SK-N-SH (cell line): ENCODE measurements at regions not wholly inside any gene's neighbourhood (a gene's known extent, or its start where the extent isn't known, plus 50 kb on each side); places are given as distances from the start of the nearest gene placed in this dataset.

Experiments
- CTCF ChIA-PET: fragments of 300-600, 350-600 bp; formaldehyde crosslinking; extraction: SDS; loops from one replicate; lab custom pipeline; 2021; lab: Yijun Ruan, JAX
- POLR2A ChIA-PET: fragments of 350-600 bp; sonication (Branson Sonifier 250); formaldehyde crosslinking; extraction: SDS; loops from one replicate; lab custom pipeline; 2020; ENCODE audit warnings: antibody characterized with exemption, inconsistent platforms; lab: Yijun Ruan, JAX
- DNase-seq: peaks from one replicate; pipeline ENCODE4 v3.0.0; 2012
- H2AFZ ChIP-seq: fragments of 200-600 bp; sonication (generic); 2 replicates; pipeline ENCODE4 v1.8.1; 2016; ENCODE audit warnings: antibody characterized with exemption, mild to moderate bottlenecking, low read depth
- H3F3A ChIP-seq: fragments of 200-600 bp; sonication (generic); replicated peaks from 2 replicates; pipeline ENCODE3; 2016; ENCODE audit warnings: antibody characterized with exemption, mild to moderate bottlenecking; ENCODE audit not compliant: insufficient read depth
- H3K27ac ChIP-seq, 2 experiments: fragments of 200-500 bp in 1 of 2; fragments of 200-600 bp in 1 of 2; sonication (Bioruptor generic) in 1 of 2; sonication (generic), shearing (Covaris generic) in 1 of 2; 2 replicates each; pipeline versions ENCODE4 v1.5.1 to v1.6.1; 2014 to 2016; ENCODE audit warnings: low read depth in 2 of 2, inconsistent platforms in 1 of 2, low read length in 1 of 2, mild to moderate bottlenecking in 1 of 2, mixed read lengths in 1 of 2
- H3K27me3 ChIP-seq: fragments of 200-600 bp; sonication (generic), shearing (Covaris generic); 2 replicates; pipeline ENCODE4 v1.6.1; 2016; ENCODE audit warnings: mixed run types; ENCODE audit not compliant: insufficient read depth
- H3K36me3 ChIP-seq, 2 experiments: fragments of 200-500 bp in 1 of 2; fragments of 200-600 bp in 1 of 2; sonication (Bioruptor generic) in 1 of 2; sonication (generic) in 1 of 2; replicated peaks in 1 of 2; 2 replicates each; pipeline versions ENCODE3 to v1.5.1; 2014 to 2016; ENCODE audit warnings: low read length in 1 of 2, mild to moderate bottlenecking in 1 of 2; ENCODE audit not compliant: insufficient read depth in 2 of 2, control insufficient read depth in 1 of 2
- H3K4me1 ChIP-seq, 2 experiments: fragments of 200-500 bp in 1 of 2; fragments of 200-600 bp in 1 of 2; sonication (Bioruptor generic) in 1 of 2; sonication (generic), shearing (Covaris generic) in 1 of 2; 2 replicates each; pipeline versions ENCODE4 v1.5.1 to v1.6.1; 2014 to 2016; ENCODE audit warnings: low read depth in 1 of 2, low read length in 1 of 2, mixed run types in 1 of 2; ENCODE audit not compliant: insufficient read depth in 2 of 2, control insufficient read depth in 1 of 2
- H3K4me2 ChIP-seq: fragments of 200-600 bp; sonication (generic), shearing (Covaris generic); 2 replicates; pipeline ENCODE4 v1.6.1; 2017; ENCODE audit warnings: mixed run types
- H3K4me3 ChIP-seq, 2 experiments: fragments of 200-500 bp in 1 of 2; fragments of 200-600 bp in 1 of 2; sonication (Bioruptor generic) in 1 of 2; sonication (generic), shearing (Covaris generic) in 1 of 2; 2 replicates each; pipeline versions ENCODE4 v1.5.1 to v1.8.1; 2014 to 2016; ENCODE audit warnings: low read depth in 2 of 2, inconsistent platforms in 1 of 2, low read length in 1 of 2, mild to moderate bottlenecking in 1 of 2, mixed read lengths in 1 of 2, moderate library complexity in 1 of 2
- H3K79me2 ChIP-seq: fragments of 200-600 bp; sonication (generic); 2 replicates; pipeline ENCODE4 v1.8.1; 2017; ENCODE audit warnings: mild to moderate bottlenecking; ENCODE audit not compliant: insufficient read depth
- H3K9ac ChIP-seq: fragments of 200-600 bp; sonication (generic); 2 replicates; pipeline ENCODE4 v1.6.1; 2017; ENCODE audit warnings: mixed run types
- H3K9me2 ChIP-seq: fragments of 200-600 bp; sonication (generic); 2 replicates; pipeline ENCODE4 v1.6.1; 2017; ENCODE audit warnings: mixed run types
- H3K9me3 ChIP-seq: fragments of 200-600 bp; sonication (generic); 2 replicates; pipeline ENCODE4 v1.6.1; 2017; ENCODE audit warnings: mixed run types, mild to moderate bottlenecking, moderate library complexity
- H4K20me1 ChIP-seq: fragments of 200-600 bp; sonication (generic); 2 replicates; pipeline ENCODE4 v1.6.1; 2017; ENCODE audit warnings: mild to moderate bottlenecking, mixed run types; ENCODE audit not compliant: insufficient read depth
- ELF1 ChIP-seq: IDR thresholded peaks from 2 replicates; pipeline ENCODE4 v1.4.0; 2012
- FOSL2 ChIP-seq: IDR thresholded peaks from 2 replicates; pipeline ENCODE4 v1.4.0; 2012; ENCODE audit warnings: low read depth, mild to moderate bottlenecking, moderate library complexity, borderline replicate concordance
- GATA2 ChIP-seq: sonication (generic); formaldehyde crosslinking; IDR thresholded peaks from 2 replicates; pipeline ENCODE4 v1.5.0; 2020; ENCODE audit warnings: mild to moderate bottlenecking, missing genetic modification reagents
- JUND ChIP-seq: IDR thresholded peaks from 2 replicates; pipeline ENCODE4 v1.4.0; 2012
- POLR2AphosphoS5 ChIP-seq: IDR thresholded peaks from 2 replicates; pipeline ENCODE4 v1.6.1; 2012; ENCODE audit warnings: low read depth, low read length
- RAD21 ChIP-seq: IDR thresholded peaks from 2 replicates; pipeline ENCODE4 v1.6.1; 2012; ENCODE audit warnings: mild to moderate bottlenecking, low read length
- RCOR1 ChIP-seq: fragments of 150-350 bp; IDR thresholded peaks from 2 replicates; pipeline ENCODE4 v1.6.1; 2017; ENCODE audit warnings: antibody characterized with exemption, low read length
- RXRA ChIP-seq: IDR thresholded peaks from 2 replicates; pipeline ENCODE4 v1.4.0; 2012; ENCODE audit warnings: low read depth, mild to moderate bottlenecking, borderline replicate concordance
- SIN3A ChIP-seq: IDR thresholded peaks from 2 replicates; pipeline ENCODE4 v1.6.1; 2012; ENCODE audit warnings: low read depth, mild to moderate bottlenecking, low read length, moderate library complexity, borderline replicate concordance
- SMC3 ChIP-seq: IDR thresholded peaks from 2 replicates; pipeline ENCODE4 v1.6.1; 2012; ENCODE audit warnings: low read depth, low read length, improper control_type of control experiment
- WGBS: methylation state at CpG from one replicate; pipeline ENCODE4 v1.1.6; 2017; ENCODE audit warnings: low lambda C conversion rate; 5-methylcytosine and 5-hydroxymethylcytosine counted together
- TF ChIP-seq, protein P1 (sequence below): IDR thresholded peaks from 2 replicates; pipeline ENCODE4 v1.4.0; 2012; ENCODE audit warnings: low read depth, borderline replicate concordance
- TF ChIP-seq, protein P2 (sequence below): IDR thresholded peaks from 2 replicates; pipeline ENCODE4 v1.6.1; 2012; ENCODE audit warnings: mild to moderate bottlenecking, low read depth, low read length, moderate library complexity

DNA sequence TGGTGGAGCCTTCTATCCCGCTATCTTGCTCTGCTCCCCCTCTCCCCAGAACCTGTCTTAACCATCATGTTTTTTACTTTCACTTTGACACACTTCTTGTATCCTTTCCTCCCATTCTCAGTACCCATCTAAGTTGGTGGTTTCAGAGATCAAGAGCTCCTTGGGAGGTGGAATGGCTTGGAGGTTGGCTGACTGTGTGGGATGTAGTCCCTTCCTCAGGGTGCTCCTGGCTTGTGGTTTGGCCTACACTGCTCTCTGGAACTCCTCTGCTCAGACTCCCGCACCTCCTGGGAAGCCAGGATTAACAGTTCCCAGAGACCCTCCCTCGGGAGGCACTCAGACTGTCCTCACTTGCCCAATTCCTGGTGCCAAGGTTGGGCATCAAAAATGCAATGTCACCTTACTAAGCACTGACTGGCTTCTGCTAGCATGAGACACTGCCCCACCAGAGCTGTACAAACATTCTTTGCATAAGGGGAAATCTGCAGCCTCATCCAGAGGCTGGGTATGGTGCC is 93.1 kb upstream of the NAMPT start:
- Histone ChIP-seq H3K36me3 (no peaks in the 10 kb centered on the region), H3K4me1 (peaks cover 0 to 2% of the 10 kb centered on the region in 2 experiments; a peak in 1 of 4 replicates), H3K27me3 (no peaks in the 10 kb centered on the region; the same call in 1 of the 2 replicates), H3K27ac (no peak overlapping the region), H3K4me2 (no peak overlapping the region), H4K20me1 (no peaks in the 10 kb centered on the region), H3F3A (no peaks in the 10 kb centered on the region), H3K79me2 (no peaks in the 10 kb centered on the region), H3K9me3 (no peaks in the 10 kb centered on the region), H3K4me3 (no peak overlapping the region), H3K9me2 (no peaks in the 10 kb centered on the region), H2AFZ (no peak overlapping the region), H3K9ac (no peak overlapping the region)
- ChIA-PET CTCF (interaction anchor here (1.8 kb wide), 1 partner anchor 12 kb away, joined by 4 read pairs; no protein-coding TSS in a partner anchor), POLR2A (interaction anchor here (0.6 kb wide), 1 partner anchor 280 kb away, joined by 3 read pairs; no protein-coding TSS in a partner anchor)
- DNase-seq, result no peak
- TF ChIP-seq RAD21, result no peak
- TF ChIP-seq RCOR1, result no peak
- no peak for TF ChIP-seq GATA2 (CRISPR knock-in tag)
- TF ChIP-seq FOSL2, result no peak
- TF ChIP-seq ELF1, result no peak
- TF ChIP-seq, protein P1, sequence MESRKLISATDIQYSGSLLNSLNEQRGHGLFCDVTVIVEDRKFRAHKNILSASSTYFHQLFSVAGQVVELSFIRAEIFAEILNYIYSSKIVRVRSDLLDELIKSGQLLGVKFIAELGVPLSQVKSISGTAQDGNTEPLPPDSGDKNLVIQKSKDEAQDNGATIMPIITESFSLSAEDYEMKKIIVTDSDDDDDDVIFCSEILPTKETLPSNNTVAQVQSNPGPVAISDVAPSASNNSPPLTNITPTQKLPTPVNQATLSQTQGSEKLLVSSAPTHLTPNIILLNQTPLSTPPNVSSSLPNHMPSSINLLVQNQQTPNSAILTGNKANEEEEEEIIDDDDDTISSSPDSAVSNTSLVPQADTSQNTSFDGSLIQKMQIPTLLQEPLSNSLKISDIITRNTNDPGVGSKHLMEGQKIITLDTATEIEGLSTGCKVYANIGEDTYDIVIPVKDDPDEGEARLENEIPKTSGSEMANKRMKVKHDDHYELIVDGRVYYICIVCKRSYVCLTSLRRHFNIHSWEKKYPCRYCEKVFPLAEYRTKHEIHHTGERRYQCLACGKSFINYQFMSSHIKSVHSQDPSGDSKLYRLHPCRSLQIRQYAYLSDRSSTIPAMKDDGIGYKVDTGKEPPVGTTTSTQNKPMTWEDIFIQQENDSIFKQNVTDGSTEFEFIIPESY, result no peak
- no peak for TF ChIP-seq JUND
- TF ChIP-seq, protein P2, sequence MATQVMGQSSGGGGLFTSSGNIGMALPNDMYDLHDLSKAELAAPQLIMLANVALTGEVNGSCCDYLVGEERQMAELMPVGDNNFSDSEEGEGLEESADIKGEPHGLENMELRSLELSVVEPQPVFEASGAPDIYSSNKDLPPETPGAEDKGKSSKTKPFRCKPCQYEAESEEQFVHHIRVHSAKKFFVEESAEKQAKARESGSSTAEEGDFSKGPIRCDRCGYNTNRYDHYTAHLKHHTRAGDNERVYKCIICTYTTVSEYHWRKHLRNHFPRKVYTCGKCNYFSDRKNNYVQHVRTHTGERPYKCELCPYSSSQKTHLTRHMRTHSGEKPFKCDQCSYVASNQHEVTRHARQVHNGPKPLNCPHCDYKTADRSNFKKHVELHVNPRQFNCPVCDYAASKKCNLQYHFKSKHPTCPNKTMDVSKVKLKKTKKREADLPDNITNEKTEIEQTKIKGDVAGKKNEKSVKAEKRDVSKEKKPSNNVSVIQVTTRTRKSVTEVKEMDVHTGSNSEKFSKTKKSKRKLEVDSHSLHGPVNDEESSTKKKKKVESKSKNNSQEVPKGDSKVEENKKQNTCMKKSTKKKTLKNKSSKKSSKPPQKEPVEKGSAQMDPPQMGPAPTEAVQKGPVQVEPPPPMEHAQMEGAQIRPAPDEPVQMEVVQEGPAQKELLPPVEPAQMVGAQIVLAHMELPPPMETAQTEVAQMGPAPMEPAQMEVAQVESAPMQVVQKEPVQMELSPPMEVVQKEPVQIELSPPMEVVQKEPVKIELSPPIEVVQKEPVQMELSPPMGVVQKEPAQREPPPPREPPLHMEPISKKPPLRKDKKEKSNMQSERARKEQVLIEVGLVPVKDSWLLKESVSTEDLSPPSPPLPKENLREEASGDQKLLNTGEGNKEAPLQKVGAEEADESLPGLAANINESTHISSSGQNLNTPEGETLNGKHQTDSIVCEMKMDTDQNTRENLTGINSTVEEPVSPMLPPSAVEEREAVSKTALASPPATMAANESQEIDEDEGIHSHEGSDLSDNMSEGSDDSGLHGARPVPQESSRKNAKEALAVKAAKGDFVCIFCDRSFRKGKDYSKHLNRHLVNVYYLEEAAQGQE, result no peak
- TF ChIP-seq SMC3, result no peak
- TF ChIP-seq SIN3A, result no peak
- no peak for TF ChIP-seq POLR2AphosphoS5
- TF ChIP-seq RXRA, result no peak
- 86% methylated on average over 3 of the region's 3 CpGs for WGBS
